Islet precursor cell (in vitro differentiated cells): ENCODE measurements at regions not wholly inside any gene's neighbourhood (a gene's known extent, or its start where the extent isn't known, plus 50 kb on each side); places are given as distances from the start of the nearest gene placed in this dataset.
A peak's percentile ranks its signal among the peaks of the same experiment; 100 is the strongest.
"Not testable (repeated sequence)": the region's sequence is repeated elsewhere in the genome, so short reads cannot be mapped to it uniquely, and the experiment has no call there.

Experiments used
- DNase-seq: peaks from one replicate; pipeline ENCODE4 v3.0.0-alpha.2; 2018

- no peak for DNase-seq
These were observed 301.9 kb downstream of the RASEF start for GRCh38 chr9:82761027-82761426.

GRCh38 chr9:82761956-82762355 is 301.0 kb downstream of the RASEF start:
- DNase-seq: no peak

- DNase-seq: no peak
These were observed 299.3 kb downstream of the RASEF start for GRCh38 chr9:82763656-82764055.

GRCh38 chr9:82764061-82764668 is 298.8 kb downstream of the RASEF start:
- no peak for DNase-seq

GRCh38 chr9:82774707-82775231 is 288.2 kb downstream of the RASEF start:
- DNase-seq: not testable (repeated sequence)

GRCh38 chr9:82776508-82776907 is 286.4 kb downstream of the RASEF start:
- no peak for DNase-seq

- DNase-seq: no peak
These were observed 285.6 kb downstream of the RASEF start for GRCh38 chr9:82777366-82777765.

- DNase-seq: not testable (repeated sequence)
These were observed 284.0 kb downstream of the RASEF start for GRCh38 chr9:82778923-82779322.

GRCh38 chr9:82780017-82780416 is 282.9 kb downstream of the RASEF start:
- no peak for DNase-seq

GRCh38 chr9:82781921-82782392 is 281.0 kb downstream of the RASEF start:
- DNase-seq: no peak

GRCh38 chr9:82783045-82783444 is 279.9 kb downstream of the RASEF start:
- no peak for DNase-seq

GRCh38 chr9:82784589-82784988 is 278.4 kb downstream of the RASEF start:
- DNase-seq: no peak

- DNase-seq: no peak
These were observed 273.7 kb downstream of the RASEF start for GRCh38 chr9:82789155-82789824.

- no peak for DNase-seq
These were observed 272.1 kb downstream of the RASEF start for GRCh38 chr9:82790875-82791274.

GRCh38 chr9:82791692-82792091 is 271.2 kb downstream of the RASEF start:
- DNase-seq: no peak

- no peak for DNase-seq
These were observed 265.4 kb downstream of the RASEF start for GRCh38 chr9:82797534-82797933.

- no peak for DNase-seq
These were observed 263.7 kb downstream of the RASEF start for GRCh38 chr9:82799286-82799685.

GRCh38 chr9:82805027-82805426 is 257.9 kb downstream of the RASEF start:
- DNase-seq: no peak

GRCh38 chr9:82808478-82808877 is 254.5 kb downstream of the RASEF start:
- peak; percentile 58 for DNase-seq

- peak; percentile 93 for DNase-seq
These were observed 252.0 kb downstream of the RASEF start for GRCh38 chr9:82810915-82811314.

GRCh38 chr9:82819260-82819659 is 243.7 kb downstream of the RASEF start:
- no peak for DNase-seq

- DNase-seq: no peak
These were observed 242.8 kb downstream of the RASEF start for GRCh38 chr9:82820186-82820585.

- no peak for DNase-seq
These were observed 233.1 kb downstream of the RASEF start for GRCh38 chr9:82829818-82830217.

- no peak for DNase-seq
These were observed 197.4 kb downstream of the RASEF start for GRCh38 chr9:82865524-82865923.
